AG09319 (cell line): ENCODE measurements at regions not wholly inside any gene's neighbourhood (a gene's known extent, or its start where the extent isn't known, plus 50 kb on each side); places are given as distances from the start of the nearest gene placed in this dataset.

Source experiments
- DNase-seq: peaks from one replicate; pipeline ENCODE4 v3.0.0-alpha.2; 2010; ENCODE audit warnings: low read depth; ENCODE audit errors: extremely low read depth
- TF ChIP-seq, protein P1 (sequence below): IDR thresholded peaks from 2 replicates; pipeline ENCODE4 v1.5.1; 2011; ENCODE audit warnings: low read depth, mild to moderate bottlenecking, inconsistent platforms, low read length, moderate library complexity

- DNase-seq, result no peak
- TF ChIP-seq, protein P1, sequence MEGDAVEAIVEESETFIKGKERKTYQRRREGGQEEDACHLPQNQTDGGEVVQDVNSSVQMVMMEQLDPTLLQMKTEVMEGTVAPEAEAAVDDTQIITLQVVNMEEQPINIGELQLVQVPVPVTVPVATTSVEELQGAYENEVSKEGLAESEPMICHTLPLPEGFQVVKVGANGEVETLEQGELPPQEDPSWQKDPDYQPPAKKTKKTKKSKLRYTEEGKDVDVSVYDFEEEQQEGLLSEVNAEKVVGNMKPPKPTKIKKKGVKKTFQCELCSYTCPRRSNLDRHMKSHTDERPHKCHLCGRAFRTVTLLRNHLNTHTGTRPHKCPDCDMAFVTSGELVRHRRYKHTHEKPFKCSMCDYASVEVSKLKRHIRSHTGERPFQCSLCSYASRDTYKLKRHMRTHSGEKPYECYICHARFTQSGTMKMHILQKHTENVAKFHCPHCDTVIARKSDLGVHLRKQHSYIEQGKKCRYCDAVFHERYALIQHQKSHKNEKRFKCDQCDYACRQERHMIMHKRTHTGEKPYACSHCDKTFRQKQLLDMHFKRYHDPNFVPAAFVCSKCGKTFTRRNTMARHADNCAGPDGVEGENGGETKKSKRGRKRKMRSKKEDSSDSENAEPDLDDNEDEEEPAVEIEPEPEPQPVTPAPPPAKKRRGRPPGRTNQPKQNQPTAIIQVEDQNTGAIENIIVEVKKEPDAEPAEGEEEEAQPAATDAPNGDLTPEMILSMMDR, result no peak
These were observed 428.8 kb downstream of the LRATD1 start for GRCh38 chr2:15061268-15061667.

DNA sequence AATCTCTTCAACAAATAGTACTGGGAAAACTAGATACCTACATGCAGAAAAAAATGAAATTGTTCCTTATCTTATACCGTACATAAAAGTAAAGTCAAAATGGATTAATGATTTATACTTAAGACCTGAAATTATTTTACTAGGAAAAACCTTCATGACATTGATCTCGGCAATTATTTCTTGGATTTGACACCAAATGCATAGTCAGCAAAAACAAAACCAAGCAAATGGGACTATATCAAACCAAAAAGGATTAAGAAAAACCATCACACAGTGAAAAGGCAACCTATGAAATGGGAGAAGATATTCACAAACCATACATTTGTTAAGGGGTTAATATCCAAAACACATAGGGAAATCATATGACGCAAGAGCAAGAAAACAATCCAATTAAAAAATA is 433.6 kb downstream of the LRATD1 start:
- DNase-seq, result no peak
- TF ChIP-seq, protein P1, result no peak

DNA sequence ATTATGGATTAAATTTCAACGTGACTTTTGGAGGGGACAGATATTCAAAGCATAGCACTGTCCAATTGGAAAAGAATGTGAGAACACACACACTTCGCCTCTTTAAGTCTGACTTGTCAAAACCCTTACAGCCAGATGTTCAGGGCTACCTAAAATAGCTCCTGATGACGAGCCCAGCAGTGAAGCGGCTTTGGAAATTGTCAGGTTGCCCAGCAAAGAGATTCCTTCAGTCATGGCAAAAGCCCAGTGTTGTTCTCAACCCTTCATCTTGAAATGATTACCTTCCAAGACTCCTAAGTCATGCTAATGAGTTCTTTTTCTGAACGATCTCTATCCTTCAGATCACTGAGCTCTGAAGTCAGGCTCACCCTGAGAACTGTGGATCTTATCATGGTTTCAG is 436.6 kb downstream of the LRATD1 start:
- TF ChIP-seq, protein P1, result no peak
- no peak for DNase-seq

DNA sequence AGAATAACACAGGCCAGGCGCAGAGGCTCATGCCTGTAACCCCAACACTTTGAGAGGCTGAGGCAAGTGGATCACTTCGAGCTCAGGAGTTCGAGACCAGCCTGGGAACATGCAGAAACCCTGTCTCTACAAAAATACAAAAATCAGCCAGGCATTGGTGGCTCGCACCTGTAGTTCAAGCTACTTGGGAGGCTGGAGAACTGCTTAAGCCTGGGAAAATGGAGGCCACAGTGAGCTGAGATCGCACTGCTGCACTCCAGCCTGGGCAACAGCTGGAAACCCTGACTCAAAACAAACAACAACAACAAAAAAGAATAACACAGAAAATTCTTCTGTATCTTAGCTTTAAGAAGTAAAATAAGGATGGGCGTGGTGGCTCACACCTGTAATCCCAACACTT is 440.3 kb downstream of the LRATD1 start:
- DNase-seq, result no peak

DNA sequence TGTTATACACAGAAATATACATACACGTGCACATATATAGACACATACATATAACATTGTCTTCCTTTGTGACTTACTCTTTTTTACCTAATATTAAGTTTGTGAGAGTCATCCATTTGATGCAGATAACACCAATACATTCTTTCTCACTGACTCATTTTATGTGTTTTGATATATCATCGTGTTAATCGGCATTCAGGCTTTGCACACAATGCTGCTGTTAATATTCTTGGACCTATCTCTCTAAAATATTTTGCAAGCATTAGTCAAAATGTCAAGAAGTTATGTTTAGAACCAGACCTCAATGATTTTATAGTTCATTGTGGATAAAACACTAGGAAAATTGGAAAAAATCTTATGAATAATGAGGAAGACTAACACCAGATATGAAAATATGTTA is 441.1 kb downstream of the LRATD1 start:
- TF ChIP-seq, protein P1, result no peak

More for the DNA sequence above, 440.3 kb downstream of the LRATD1 start:
- TF ChIP-seq, protein P1, result no peak

DNA sequence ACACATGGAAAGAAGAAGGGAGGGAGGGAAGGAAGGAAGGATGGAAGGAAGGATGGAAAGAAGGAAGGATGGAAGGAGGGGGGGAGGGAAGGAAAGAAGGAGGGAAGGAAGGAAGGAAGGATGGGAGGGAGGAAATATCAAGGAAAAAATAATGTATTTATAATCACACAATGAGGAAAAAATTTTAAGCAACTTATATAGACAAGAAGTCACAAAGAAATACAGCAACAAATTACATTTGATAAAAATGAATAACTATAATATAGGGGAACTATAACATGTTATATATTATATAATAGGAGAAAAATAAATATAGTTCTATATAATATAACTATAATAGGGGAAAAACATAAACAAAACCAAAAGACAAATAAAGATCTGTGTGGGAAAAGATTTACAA is 441.8 kb downstream of the LRATD1 start:
- TF ChIP-seq, protein P1, result no peak
- no peak for DNase-seq

More for the DNA sequence above, 441.1 kb downstream of the LRATD1 start:
- DNase-seq, result no peak

DNA sequence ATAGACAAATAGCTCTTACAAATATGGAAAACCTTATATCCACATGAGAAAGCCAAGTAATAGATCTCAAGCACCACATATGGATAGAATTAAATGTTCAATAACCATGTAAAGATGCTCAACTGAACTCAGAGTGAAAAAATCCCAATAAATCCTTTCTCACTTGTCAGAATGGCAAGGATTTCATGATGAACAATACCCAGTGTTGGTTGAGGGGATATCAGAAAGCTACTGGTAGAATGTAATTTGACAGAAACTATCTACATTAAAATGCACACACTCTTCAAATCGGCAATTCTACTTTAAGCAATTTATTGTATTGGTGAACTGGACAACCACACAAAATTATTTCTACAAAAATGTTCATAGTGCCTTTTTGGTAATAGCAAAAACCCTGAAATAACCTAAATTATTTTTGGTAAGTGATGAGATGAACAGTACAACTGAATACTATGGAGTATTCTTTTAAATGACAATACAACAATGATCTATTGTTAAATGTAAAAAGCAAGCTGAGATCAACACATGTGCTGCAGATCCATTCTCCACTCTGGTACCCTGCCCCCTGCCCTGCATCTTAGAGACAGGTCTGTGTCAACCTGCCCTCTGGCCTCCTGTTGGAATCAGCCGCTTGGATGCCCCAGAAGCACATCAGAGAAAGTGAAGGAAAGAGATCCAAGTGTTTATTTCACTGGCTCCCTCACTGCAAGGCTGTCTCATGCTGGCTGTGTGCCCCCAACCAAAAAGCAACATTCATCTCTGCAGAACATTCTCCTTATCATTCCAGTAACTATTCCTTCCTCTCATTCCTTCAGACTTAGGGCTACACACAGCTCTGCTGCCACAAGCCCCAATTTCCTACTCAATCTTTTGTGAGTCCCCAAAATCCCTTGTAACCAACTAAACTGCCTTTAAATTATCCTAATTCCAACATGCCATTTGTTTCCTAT is 442.5 kb downstream of the LRATD1 start:
- TF ChIP-seq, protein P1, result no peak
- DNase-seq, result no peak
